ENCODE measurements at regions not wholly inside any gene's neighbourhood (a gene's known extent, or its start where the extent isn't known, plus 50 kb on each side); places are given as distances from the start of the nearest gene placed in this dataset.

DNA sequence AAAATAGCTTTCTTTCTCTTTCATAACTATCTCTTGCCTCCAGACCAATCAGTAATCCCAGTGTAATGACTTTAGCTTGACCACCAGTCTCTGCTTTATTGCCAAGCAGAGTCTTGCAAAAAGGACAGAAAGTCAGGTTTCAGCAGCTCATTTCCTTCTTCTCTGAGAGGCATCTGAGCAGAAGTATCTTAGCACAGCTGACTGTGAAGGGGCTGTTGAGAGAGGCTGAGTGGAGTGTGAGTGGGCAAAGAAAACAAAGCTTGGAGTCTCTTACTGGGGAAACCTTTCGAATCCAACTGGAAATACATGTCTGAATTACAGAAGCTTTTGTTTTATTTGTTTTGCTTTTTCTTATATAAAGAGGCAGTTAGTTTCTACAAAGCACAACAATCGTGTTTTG is 170.3 kb upstream of the IGFBP7 start:
- no peak for DNase-seq (ENCODE audit: low spot score)
- Histone ChIP-seq H3K27ac (ENCODE audit: low read depth, low read length, poor library complexity, severe bottlenecking) (no peak overlapping the region), H3K36me3 (ENCODE audit: insufficient read depth, low read length) (no peaks in the 10 kb centered on the region), H3K9me3 (ENCODE audit: low read length) (no peaks in the 10 kb centered on the region), H2AFZ (ENCODE audit: low read length) (no peak overlapping the region), H4K20me1 (ENCODE audit: insufficient read depth, low read length) (no peaks in the 10 kb centered on the region), H3K4me2 (ENCODE audit: low read length) (no peak overlapping the region), H3K79me2 (ENCODE audit: insufficient read depth, low read depth, low read length) (no peaks in the 10 kb centered on the region), H3K4me1 (ENCODE audit: insufficient read depth, low read length, poor library complexity, severe bottlenecking) (no peaks in the 10 kb centered on the region), H3K4me3 (ENCODE audit: low read depth, low read length, poor library complexity, severe bottlenecking) (no peak overlapping the region), H3K9me2 (ENCODE audit: insufficient read depth, low read length) (no peaks in the 10 kb centered on the region)
- ChIA-PET POLR2A (no interaction called here), CTCF (ENCODE audit: unreplicated experiment) (no interaction called here)
- TF ChIP-seq CTCF (conservative IDR thresholded peaks at IDR 0.05; ENCODE audit: low read length) (no peak), EZH2phosphoT487 (IDR thresholded peaks at IDR 0.05; ENCODE audit: borderline replicate concordance, low read depth, low read length) (no peak)
- no TSS peak for BruUV-seq (replicated peaks)
- intact Hi-C loops (cut with micrococcal nuclease; ENCODE audit: unreplicated experiment): no loop called here

DNA sequence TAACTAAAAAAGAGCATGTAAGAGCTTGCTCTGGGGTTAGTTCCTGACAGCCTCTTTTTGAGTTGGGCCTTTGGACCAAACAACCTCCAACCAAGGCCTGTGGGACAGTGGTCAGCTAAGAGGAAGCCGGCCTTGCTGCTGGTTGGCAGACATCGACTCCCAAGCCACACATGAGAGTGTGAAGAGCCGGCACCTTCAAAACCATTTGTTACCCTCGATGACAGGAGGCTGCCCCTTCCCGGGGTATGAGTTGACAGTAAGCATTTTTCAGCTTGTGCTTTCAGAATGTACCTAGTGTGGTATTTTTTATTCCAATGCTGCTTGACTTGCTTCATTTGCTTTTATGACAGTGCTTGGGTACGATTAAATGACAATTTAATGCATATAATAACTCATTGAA is 168.6 kb upstream of the IGFBP7 start:
- Histone ChIP-seq H3K79me2 (ENCODE audit: insufficient read depth, low read depth, low read length) (no peaks in the 10 kb centered on the region), H3K4me1 (ENCODE audit: insufficient read depth, low read length, poor library complexity, severe bottlenecking) (no peaks in the 10 kb centered on the region), H3K36me3 (ENCODE audit: insufficient read depth, low read length) (no peaks in the 10 kb centered on the region), H3K4me2 (ENCODE audit: low read length) (no peak overlapping the region), H4K20me1 (ENCODE audit: insufficient read depth, low read length) (no peaks in the 10 kb centered on the region), H2AFZ (ENCODE audit: low read length) (no peak overlapping the region), H3K4me3 (ENCODE audit: low read depth, low read length, poor library complexity, severe bottlenecking) (no peak overlapping the region), H3K9me2 (ENCODE audit: insufficient read depth, low read length) (no peaks in the 10 kb centered on the region), H3K9me3 (ENCODE audit: low read length) (no peaks in the 10 kb centered on the region), H3K27ac (ENCODE audit: low read depth, low read length, poor library complexity, severe bottlenecking) (no peak overlapping the region)
- TF ChIP-seq CTCF (conservative IDR thresholded peaks at IDR 0.05; ENCODE audit: low read length) (no peak), EZH2phosphoT487 (IDR thresholded peaks at IDR 0.05; ENCODE audit: borderline replicate concordance, low read depth, low read length) (no peak)
- DNase-seq (ENCODE audit: low spot score): no peak
- no TSS peak for BruUV-seq (replicated peaks)
- intact Hi-C loops (cut with micrococcal nuclease; ENCODE audit: unreplicated experiment): no loop called here
- CTCF ChIA-PET (ENCODE audit: unreplicated experiment): no interaction called here
- POLR2A ChIA-PET: no interaction called here

- no peaks in the 10 kb centered on the region for H4K20me1 ChIP-seq (ENCODE audit: insufficient read depth, low read length)
- no peak for TF ChIP-seq CTCF (conservative IDR thresholded peaks at IDR 0.05; ENCODE audit: low read length)
- TF ChIP-seq EZH2phosphoT487 (IDR thresholded peaks at IDR 0.05; ENCODE audit: borderline replicate concordance, low read depth, low read length): no peak
- no peaks in the 10 kb centered on the region for H3K9me3 ChIP-seq (ENCODE audit: low read length)
- no peak overlapping the region for H3K4me2 ChIP-seq (ENCODE audit: low read length)
- no TSS peak for BruUV-seq (replicated peaks)
- no peaks in the 10 kb centered on the region for H3K4me1 ChIP-seq (ENCODE audit: insufficient read depth, low read length, poor library complexity, severe bottlenecking)
- no peaks in the 10 kb centered on the region for H3K36me3 ChIP-seq (ENCODE audit: insufficient read depth, low read length)
- H3K4me3 ChIP-seq (ENCODE audit: low read depth, low read length, poor library complexity, severe bottlenecking): no peak overlapping the region
- DNase-seq (ENCODE audit: low spot score): no peak
- no peaks in the 10 kb centered on the region for H3K9me2 ChIP-seq (ENCODE audit: insufficient read depth, low read length)
- no peaks in the 10 kb centered on the region for H3K79me2 ChIP-seq (ENCODE audit: insufficient read depth, low read depth, low read length)
- H2AFZ ChIP-seq (ENCODE audit: low read length): no peak overlapping the region
- ChIA-PET CTCF (ENCODE audit: unreplicated experiment) (no interaction called here), POLR2A (interaction anchor here (0.6 to 1.5 kb wide), 2 partner anchors 8 to 170 kb away, joined by 3 read pairs; no protein-coding TSS in a partner anchor)
- intact Hi-C loops (cut with micrococcal nuclease; ENCODE audit: unreplicated experiment): no loop called here
- no peak overlapping the region for H3K27ac ChIP-seq (ENCODE audit: low read depth, low read length, poor library complexity, severe bottlenecking)
Measured at GRCh38 chr4:57274082-57274481, 163.9 kb upstream of the IGFBP7 start.
